ENCODE measurements at regions not wholly inside any gene's neighbourhood (a gene's known extent, or its start where the extent isn't known, plus 50 kb on each side); places are given as distances from the start of the nearest gene placed in this dataset.

GRCh38 chr15:62799037-62799436 lies 243.5 kb upstream of the TPM1 start:
- no peak for TF ChIP-seq CTCF (IDR thresholded peaks at IDR 0.05)
- no peak for TF ChIP-seq POLR2A (IDR thresholded peaks at IDR 0.05)
- TF ChIP-seq EP300 (IDR thresholded peaks at IDR 0.05) = no peak
- no peak for TF ChIP-seq POLR2AphosphoS5 (IDR thresholded peaks at IDR 0.05)
- H3K9me3 ChIP-seq = no peaks in the 10 kb centered on the region
- peaks cover 4 to 65% (median 63%) of the 10 kb centered on the region in 4 donors for H3K36me3 ChIP-seq
- H3K4me3 ChIP-seq = no peak overlapping the region
- DNase-seq = peak in 1 of 2 donors; percentile 23
- no peaks in the 10 kb centered on the region for H3K4me1 ChIP-seq
- H3K27ac ChIP-seq = no peak overlapping the region
- WGBS, 5 donors = 90 to 95% (median 92%) methylated on average over 6 of the region's 6 CpGs
- intact Hi-C loops (cut with DNase I; ENCODE audit: low total_unique reads) = no loop called here
- H3K27me3 ChIP-seq = no peaks in the 10 kb centered on the region

GRCh38 chr15:62799919-62800318 lies 242.6 kb upstream of the TPM1 start:
- Histone ChIP-seq H3K36me3 (peaks cover 4 to 74% (median 69%) of the 10 kb centered on the region in 4 donors), H3K27ac (no peak overlapping the region), H3K27me3 (no peaks in the 10 kb centered on the region), H3K4me3 (no peak overlapping the region), H3K4me1 (no peaks in the 10 kb centered on the region), H3K9me3 (no peaks in the 10 kb centered on the region)
- no peak for TF ChIP-seq EP300 (IDR thresholded peaks at IDR 0.05)
- no peak for TF ChIP-seq POLR2A (IDR thresholded peaks at IDR 0.05)
- no peak for TF ChIP-seq POLR2AphosphoS5 (IDR thresholded peaks at IDR 0.05)
- no peak for TF ChIP-seq CTCF (IDR thresholded peaks at IDR 0.05)
- 64 to 85% (median 82%) methylated on average over 3 of the region's 3 CpGs for WGBS, 5 donors
- intact Hi-C loops (cut with DNase I; ENCODE audit: low total_unique reads) = no loop called here
- peak; percentile 34 to 36 for DNase-seq

- Histone ChIP-seq H3K27me3 (no peaks in the 10 kb centered on the region), H3K27ac (no peak overlapping the region), H3K4me3 (no peak overlapping the region), H3K4me1 (no peaks in the 10 kb centered on the region), H3K36me3 (peaks cover 15 to 83% (median 78%) of the 10 kb centered on the region in 4 donors), H3K9me3 (no peaks in the 10 kb centered on the region)
- 78 to 94% (median 90%) methylated on average over 2 of the region's 2 CpGs for WGBS, 5 donors
- TF ChIP-seq CTCF (IDR thresholded peaks at IDR 0.05) = no peak
- TF ChIP-seq POLR2AphosphoS5 (IDR thresholded peaks at IDR 0.05) = no peak
- TF ChIP-seq POLR2A (IDR thresholded peaks at IDR 0.05) = no peak
- TF ChIP-seq EP300 (IDR thresholded peaks at IDR 0.05) = no peak
- intact Hi-C loops (cut with DNase I; ENCODE audit: low total_unique reads) = no loop called here
- DNase-seq = no peak
Observed at GRCh38 chr15:62802612-62803011, 239.9 kb upstream of the TPM1 start.

- WGBS, 5 donors = 93 to 99% (median 96%) methylated on average over 5 of the region's 5 CpGs
- TF ChIP-seq EP300 (IDR thresholded peaks at IDR 0.05) = no peak
- TF ChIP-seq POLR2AphosphoS5 (IDR thresholded peaks at IDR 0.05) = no peak
- no peak for TF ChIP-seq CTCF (IDR thresholded peaks at IDR 0.05)
- TF ChIP-seq POLR2A (IDR thresholded peaks at IDR 0.05) = no peak
- no peak for DNase-seq
- H3K4me3 ChIP-seq = no peak overlapping the region
- H3K4me1 ChIP-seq = no peaks in the 10 kb centered on the region
- H3K27ac ChIP-seq = no peak overlapping the region
- H3K36me3 ChIP-seq = peaks cover 15 to 80% (median 73%) of the 10 kb centered on the region in 4 donors
- intact Hi-C loops (cut with DNase I; ENCODE audit: low total_unique reads) = no loop called here
- no peaks in the 10 kb centered on the region for H3K27me3 ChIP-seq
- no peaks in the 10 kb centered on the region for H3K9me3 ChIP-seq
Observed at GRCh38 chr15:62803856-62804400, 238.6 kb upstream of the TPM1 start.
